Thyroid gland (tissue), 4 donors: ENCODE measurements at regions not wholly inside any gene's neighbourhood (a gene's known extent, or its start where the extent isn't known, plus 50 kb on each side); places are given as distances from the start of the nearest gene placed in this dataset.
A peak's percentile ranks its signal among the peaks of the same experiment; 100 is the strongest.

Experiments
- DNase-seq, 2 donors: peaks; one replicate each; pipeline ENCODE4 v3.0.0-alpha.2; 2019
- H3K27ac ChIP-seq, 3 donors: fragments of 200-600 bp; sonication (generic); 1 replicate in 2 of 3; 2 replicates in 1 of 3; pipeline ENCODE4 v1.5.1; 2016 to 2019; ENCODE audit warnings: mild to moderate bottlenecking in 1 of 3, moderate library complexity in 1 of 3
- H3K27me3 ChIP-seq: fragments of 200-600 bp; sonication (generic); one replicate; pipeline ENCODE4 v1.5.1; 2019
- H3K36me3 ChIP-seq, 2 donors: fragments of 200-600 bp; sonication (generic); one replicate each; pipeline ENCODE4 v1.5.1; 2016 to 2019
- H3K4me1 ChIP-seq, 2 donors: fragments of 200-600 bp; sonication (generic); one replicate each; pipeline ENCODE4 v1.5.1; 2017 to 2019
- H3K4me3 ChIP-seq, 3 donors: fragments of 200-600 bp; sonication (generic); replicated peaks in 1 of 3; 1 replicate in 2 of 3; 2 replicates in 1 of 3; pipeline ENCODE4 v1.5.1; 2016; ENCODE audit warnings: mild to moderate bottlenecking in 1 of 3
- H3K9me3 ChIP-seq: fragments of 200-600 bp; sonication (generic); one replicate; pipeline ENCODE4 v1.5.1; 2017
- POLR2A ChIP-seq, 2 donors: fragments of 450-650 bp; IDR thresholded peaks; one replicate each; pipeline ENCODE4 v1.6.1; 2017; ENCODE audit warnings: antibody characterized with exemption in 2 of 2, mild to moderate bottlenecking in 2 of 2, moderate library complexity in 1 of 2
- WGBS, 2 donors: methylation state at CpG; one replicate each; pipeline ENCODE4 v1.1.5; 2017; 5-methylcytosine and 5-hydroxymethylcytosine counted together
- intact Hi-C: fragments of 100-400 bp; cut with DNase I; formaldehyde crosslinking; loops from one replicate; pipeline ENCODE4 v1.15.1; 2023
- TF ChIP-seq, protein P1 (sequence below), 6 experiments: fragments of 200-600 bp in 3 of 6; fragments of 450-650 bp in 3 of 6; sonication (generic) in 3 of 6; IDR thresholded peaks; one replicate each; pipeline ENCODE4 v1.5.1; 2016 to 2019; ENCODE audit warnings: antibody characterized with exemption in 6 of 6, mild to moderate bottlenecking in 2 of 6, inconsistent platforms in 1 of 6, moderate library complexity in 1 of 6

DNA sequence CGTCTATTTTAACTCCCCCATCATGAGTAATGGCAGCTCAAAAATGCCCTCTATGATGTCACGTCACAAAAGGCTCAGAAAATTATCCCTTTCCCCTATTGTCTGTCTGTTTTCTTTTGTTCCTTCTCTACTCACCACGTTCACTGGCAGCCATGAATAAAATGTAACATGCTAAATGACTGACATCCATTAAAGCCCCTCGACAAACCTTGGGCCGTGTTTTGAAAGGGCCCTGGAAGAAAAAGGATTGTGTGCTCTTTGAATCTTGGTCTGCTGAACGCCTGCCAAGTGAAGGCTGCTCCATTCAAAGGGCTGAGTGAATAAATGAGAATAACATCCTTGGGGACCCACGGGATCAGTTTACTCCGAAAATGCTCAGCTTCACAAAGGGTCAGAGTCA lies 118.7 kb downstream of the RPS12 start:
- Histone ChIP-seq H3K27ac (no peak overlapping the region), H3K27me3 (no peaks in the 10 kb centered on the region), H3K36me3 (no peaks in the 10 kb centered on the region), H3K9me3 (no peaks in the 10 kb centered on the region), H3K4me3 (no peak overlapping the region), H3K4me1 (no peaks in the 10 kb centered on the region)
- peak in 1 of 2 donors; percentile 4 for DNase-seq
- WGBS, 2 donors, result 38 to 41% methylated on average over 8 of the region's 8 CpGs
- TF ChIP-seq, protein P1, sequence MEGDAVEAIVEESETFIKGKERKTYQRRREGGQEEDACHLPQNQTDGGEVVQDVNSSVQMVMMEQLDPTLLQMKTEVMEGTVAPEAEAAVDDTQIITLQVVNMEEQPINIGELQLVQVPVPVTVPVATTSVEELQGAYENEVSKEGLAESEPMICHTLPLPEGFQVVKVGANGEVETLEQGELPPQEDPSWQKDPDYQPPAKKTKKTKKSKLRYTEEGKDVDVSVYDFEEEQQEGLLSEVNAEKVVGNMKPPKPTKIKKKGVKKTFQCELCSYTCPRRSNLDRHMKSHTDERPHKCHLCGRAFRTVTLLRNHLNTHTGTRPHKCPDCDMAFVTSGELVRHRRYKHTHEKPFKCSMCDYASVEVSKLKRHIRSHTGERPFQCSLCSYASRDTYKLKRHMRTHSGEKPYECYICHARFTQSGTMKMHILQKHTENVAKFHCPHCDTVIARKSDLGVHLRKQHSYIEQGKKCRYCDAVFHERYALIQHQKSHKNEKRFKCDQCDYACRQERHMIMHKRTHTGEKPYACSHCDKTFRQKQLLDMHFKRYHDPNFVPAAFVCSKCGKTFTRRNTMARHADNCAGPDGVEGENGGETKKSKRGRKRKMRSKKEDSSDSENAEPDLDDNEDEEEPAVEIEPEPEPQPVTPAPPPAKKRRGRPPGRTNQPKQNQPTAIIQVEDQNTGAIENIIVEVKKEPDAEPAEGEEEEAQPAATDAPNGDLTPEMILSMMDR (IDR thresholded peaks at IDR 0.05), result no peak
- TF ChIP-seq POLR2A (IDR thresholded peaks at IDR 0.05), result no peak
- intact Hi-C loops, result no loop called here

DNA sequence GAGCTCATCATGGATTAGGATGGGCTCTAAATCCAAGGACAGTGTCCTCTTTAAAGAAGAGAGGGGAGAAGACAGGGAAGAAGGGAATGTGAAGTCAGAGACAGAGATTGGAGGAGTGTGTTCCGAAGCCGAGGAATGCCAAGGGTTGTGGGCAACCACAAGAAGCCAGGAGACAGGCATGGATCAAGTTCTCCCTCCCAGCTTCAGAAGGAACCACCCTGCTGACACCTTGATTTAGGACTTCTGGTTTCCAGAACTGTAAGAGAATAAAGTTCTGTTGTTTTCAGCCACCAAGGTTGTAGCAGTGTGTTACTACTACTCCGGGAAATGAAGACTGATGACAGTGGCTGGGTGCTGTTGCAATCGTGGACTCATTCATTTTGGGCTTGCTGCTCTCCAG lies 120.1 kb downstream of the RPS12 start:
- Histone ChIP-seq H3K4me1 (no peaks in the 10 kb centered on the region), H3K27ac (no peak overlapping the region), H3K27me3 (no peaks in the 10 kb centered on the region), H3K9me3 (no peaks in the 10 kb centered on the region), H3K36me3 (no peaks in the 10 kb centered on the region), H3K4me3 (no peak overlapping the region)
- no peak for DNase-seq
- WGBS, 2 donors, result 80 to 83% methylated on average over 4 of the region's 4 CpGs
- TF ChIP-seq, protein P1 (IDR thresholded peaks at IDR 0.05), result no peak
- no peak for TF ChIP-seq POLR2A (IDR thresholded peaks at IDR 0.05)
- intact Hi-C loops, result no loop called here

DNA sequence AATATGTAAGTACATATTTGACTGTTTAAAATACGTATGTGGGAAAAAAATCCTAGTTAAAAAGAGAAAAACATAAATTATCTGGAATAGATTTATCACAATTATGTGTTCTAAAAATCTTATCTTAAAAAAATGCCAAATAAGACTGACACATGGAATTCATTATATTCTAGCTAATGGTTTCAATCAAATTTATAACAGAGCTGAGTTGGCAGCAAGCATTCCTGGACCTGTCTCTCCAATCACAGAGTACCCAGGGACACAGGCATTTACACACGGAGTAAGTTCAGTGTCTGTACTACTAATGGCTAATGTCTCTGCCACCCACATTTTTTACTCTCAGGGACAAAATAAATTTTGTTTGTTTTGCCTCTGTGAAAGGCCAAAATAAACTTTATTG lies 122.3 kb downstream of the RPS12 start:
- Histone ChIP-seq H3K36me3 (no peaks in the 10 kb centered on the region), H3K9me3 (no peaks in the 10 kb centered on the region), H3K27me3 (no peaks in the 10 kb centered on the region), H3K4me3 (no peak overlapping the region), H3K27ac (no peak overlapping the region), H3K4me1 (no peaks in the 10 kb centered on the region)
- TF ChIP-seq, protein P1 (IDR thresholded peaks at IDR 0.05), result no peak
- intact Hi-C loops, result no loop called here
- no peak for DNase-seq
- WGBS, 2 donors, result 67 to 82% methylated on average over 2 of the region's 2 CpGs

DNA sequence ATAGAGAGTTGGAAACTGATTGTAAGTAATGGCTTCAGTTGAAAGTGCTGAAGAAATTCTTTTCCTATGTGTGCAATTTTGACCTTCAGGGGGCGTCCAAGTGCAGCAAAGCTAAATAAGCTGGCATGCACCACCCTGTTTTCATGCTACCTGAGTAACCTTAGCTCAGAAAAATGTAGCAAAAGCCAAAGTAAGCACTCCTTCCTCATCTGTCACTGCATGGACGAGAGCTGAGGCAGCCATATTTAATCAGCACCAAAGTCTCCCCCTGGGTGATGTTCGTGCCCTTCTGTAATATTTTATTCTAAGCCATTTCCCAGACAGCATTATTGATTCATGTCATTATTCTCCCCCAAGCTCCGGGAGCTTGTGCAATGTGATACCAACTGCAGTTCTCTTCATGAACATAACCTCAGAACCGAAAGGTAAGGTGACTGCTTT lies 123.1 kb downstream of the RPS12 start:
- Histone ChIP-seq H3K27me3 (no peaks in the 10 kb centered on the region), H3K4me3 (no peak overlapping the region), H3K36me3 (no peaks in the 10 kb centered on the region), H3K27ac (no peak overlapping the region), H3K4me1 (no peaks in the 10 kb centered on the region), H3K9me3 (no peaks in the 10 kb centered on the region)
- TF ChIP-seq, protein P1 (IDR thresholded peaks at IDR 0.05), result peak in 5 of 6 experiments; percentile 11 to 72 (median 57)
- no peak for TF ChIP-seq POLR2A (IDR thresholded peaks at IDR 0.05)
- intact Hi-C loops, result no loop called here
- WGBS, 2 donors, result 42 to 47% methylated on average over 5 of the region's 5 CpGs
- DNase-seq, result peak; percentile 67 to 81

DNA sequence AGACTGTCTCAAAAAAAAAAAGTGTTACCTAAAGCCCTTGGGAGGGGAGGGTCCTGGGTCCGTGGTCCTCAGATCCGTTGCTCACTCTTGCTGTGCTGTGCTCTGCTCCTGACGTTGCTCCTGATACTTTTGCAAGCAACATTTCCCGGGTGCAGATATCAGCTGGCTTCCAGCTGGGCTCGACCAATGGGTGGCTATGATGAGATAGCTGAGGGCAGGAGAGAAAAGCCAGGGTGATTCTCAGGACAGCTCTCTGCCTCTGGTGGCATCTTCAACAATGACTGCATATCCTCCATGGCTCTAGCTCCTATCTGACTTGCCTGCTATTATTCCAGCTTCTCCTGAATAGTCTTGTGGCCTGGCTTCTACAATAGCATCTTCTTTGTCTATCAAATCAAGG lies 134.5 kb downstream of the RPS12 start:
- no peak for DNase-seq
- Histone ChIP-seq H3K9me3 (no peaks in the 10 kb centered on the region), H3K27ac (no peak overlapping the region), H3K4me3 (no peak overlapping the region), H3K27me3 (no peaks in the 10 kb centered on the region), H3K36me3 (no peaks in the 10 kb centered on the region), H3K4me1 (no peaks in the 10 kb centered on the region)
- intact Hi-C loops, result no loop called here
- TF ChIP-seq, protein P1 (IDR thresholded peaks at IDR 0.05), result no peak
- no peak for TF ChIP-seq POLR2A (IDR thresholded peaks at IDR 0.05)
- 68 to 74% methylated on average over 5 of the region's 5 CpGs for WGBS, 2 donors
